ENCODE measurements at regions not wholly inside any gene's neighbourhood (a gene's known extent, or its start where the extent isn't known, plus 50 kb on each side); places are given as distances from the start of the nearest gene placed in this dataset.

DNA sequence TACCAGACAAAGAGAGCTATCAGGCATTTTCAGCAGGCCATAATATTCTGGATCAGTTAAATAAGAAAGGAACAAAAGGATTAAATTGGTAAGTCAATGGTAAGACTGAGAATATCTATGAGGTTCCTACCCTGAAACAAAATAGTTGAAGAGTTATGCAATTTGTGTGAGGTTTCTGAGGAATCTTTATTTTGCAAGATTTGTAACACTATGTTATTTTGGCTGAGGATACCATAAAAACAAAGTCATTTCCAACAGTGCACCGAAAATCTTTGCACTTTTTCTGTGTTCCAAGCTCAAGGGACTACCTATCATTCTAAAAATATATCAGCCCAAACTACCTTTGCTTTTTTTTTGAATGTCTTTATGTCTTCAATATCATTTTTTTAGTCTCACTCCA lies 383.3 kb upstream of the CITED2 start:
- Histone ChIP-seq H3K79me2 (ENCODE audit: low read depth) (no peaks in the 10 kb centered on the region), H3K27me3 (no peaks in the 10 kb centered on the region), H3K4me2 (no peak overlapping the region), H4K20me1 (ENCODE audit: low read depth) (no peaks in the 10 kb centered on the region), H3K4me3 (no peak overlapping the region), H3K36me3 (no peaks in the 10 kb centered on the region), H3K9ac (no peak overlapping the region), H3K27ac (no peak overlapping the region), H3K4me1 (peaks cover 25% of the 10 kb centered on the region), H3F3A (ENCODE audit: low read depth) (peaks cover 7% of the 10 kb centered on the region), H3K9me3 (ENCODE audit: low read depth) (no peaks in the 10 kb centered on the region), H2AFZ (replicated peaks) (no peak overlapping the region)
- peaks cover 4% of the 10 kb centered on the region for H3K9me3 Mint-ChIP-seq
- no peak for DNase-seq (ENCODE audit: low spot score)
- peaks cover 63% of the 10 kb centered on the region for H3K4me1 Mint-ChIP-seq
- H3K4me3 Mint-ChIP-seq, result no peak overlapping the region
- peaks cover 4% of the 10 kb centered on the region for H3K36me3 Mint-ChIP-seq
- H3K27ac Mint-ChIP-seq, result no peak overlapping the region
- TF ChIP-seq EZH2phosphoT487 (IDR thresholded peaks at IDR 0.05) (no peak), EZH2 (IDR thresholded peaks at IDR 0.05) (no peak)
- TF ChIP-seq, protein P1, sequence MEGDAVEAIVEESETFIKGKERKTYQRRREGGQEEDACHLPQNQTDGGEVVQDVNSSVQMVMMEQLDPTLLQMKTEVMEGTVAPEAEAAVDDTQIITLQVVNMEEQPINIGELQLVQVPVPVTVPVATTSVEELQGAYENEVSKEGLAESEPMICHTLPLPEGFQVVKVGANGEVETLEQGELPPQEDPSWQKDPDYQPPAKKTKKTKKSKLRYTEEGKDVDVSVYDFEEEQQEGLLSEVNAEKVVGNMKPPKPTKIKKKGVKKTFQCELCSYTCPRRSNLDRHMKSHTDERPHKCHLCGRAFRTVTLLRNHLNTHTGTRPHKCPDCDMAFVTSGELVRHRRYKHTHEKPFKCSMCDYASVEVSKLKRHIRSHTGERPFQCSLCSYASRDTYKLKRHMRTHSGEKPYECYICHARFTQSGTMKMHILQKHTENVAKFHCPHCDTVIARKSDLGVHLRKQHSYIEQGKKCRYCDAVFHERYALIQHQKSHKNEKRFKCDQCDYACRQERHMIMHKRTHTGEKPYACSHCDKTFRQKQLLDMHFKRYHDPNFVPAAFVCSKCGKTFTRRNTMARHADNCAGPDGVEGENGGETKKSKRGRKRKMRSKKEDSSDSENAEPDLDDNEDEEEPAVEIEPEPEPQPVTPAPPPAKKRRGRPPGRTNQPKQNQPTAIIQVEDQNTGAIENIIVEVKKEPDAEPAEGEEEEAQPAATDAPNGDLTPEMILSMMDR (IDR thresholded peaks at IDR 0.05), result no peak
- H3K27me3 Mint-ChIP-seq (ENCODE audit: insufficient read depth, low read depth), result peaks cover 4% of the 10 kb centered on the region

DNA sequence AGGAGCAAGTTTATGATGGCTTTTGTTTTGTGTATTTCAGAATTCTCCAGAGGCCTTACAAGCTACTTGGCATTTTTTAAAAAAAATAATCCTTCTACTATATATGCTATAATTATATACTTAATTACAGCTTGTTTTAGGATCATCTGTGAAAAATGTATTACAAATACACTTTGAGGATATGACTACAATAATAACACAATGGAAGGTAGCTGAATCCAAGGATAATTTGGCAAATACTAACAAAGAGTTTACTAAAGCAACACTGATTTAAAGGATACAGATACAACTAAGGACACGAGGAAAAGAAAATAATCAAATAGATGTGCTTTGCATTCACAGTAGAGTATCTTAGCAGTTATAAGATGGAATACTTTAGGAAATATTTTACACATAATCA lies 381.9 kb upstream of the CITED2 start:
- Histone ChIP-seq H3F3A (ENCODE audit: low read depth) (no peaks in the 10 kb centered on the region), H3K27ac (no peak overlapping the region), H3K9ac (no peak overlapping the region), H3K4me2 (no peak overlapping the region), H3K27me3 (no peaks in the 10 kb centered on the region), H3K9me3 (ENCODE audit: low read depth) (no peaks in the 10 kb centered on the region), H3K79me2 (ENCODE audit: low read depth) (no peaks in the 10 kb centered on the region), H2AFZ (replicated peaks) (no peak overlapping the region), H4K20me1 (ENCODE audit: low read depth) (no peaks in the 10 kb centered on the region), H3K4me1 (peaks cover 28% of the 10 kb centered on the region), H3K36me3 (no peaks in the 10 kb centered on the region), H3K4me3 (no peak overlapping the region)
- Mint-ChIP-seq H3K4me3 (no peak overlapping the region), H3K36me3 (peaks cover 4% of the 10 kb centered on the region), H3K4me1 (peaks cover 52% of the 10 kb centered on the region), H3K27me3 (ENCODE audit: insufficient read depth, low read depth) (peaks cover 4% of the 10 kb centered on the region), H3K27ac (no peak overlapping the region), H3K9me3 (peaks cover 4% of the 10 kb centered on the region)
- TF ChIP-seq EZH2phosphoT487 (IDR thresholded peaks at IDR 0.05) (no peak), EZH2 (IDR thresholded peaks at IDR 0.05) (no peak)
- TF ChIP-seq, protein P1 (IDR thresholded peaks at IDR 0.05), result no peak
- DNase-seq (ENCODE audit: low spot score), result no peak

DNA sequence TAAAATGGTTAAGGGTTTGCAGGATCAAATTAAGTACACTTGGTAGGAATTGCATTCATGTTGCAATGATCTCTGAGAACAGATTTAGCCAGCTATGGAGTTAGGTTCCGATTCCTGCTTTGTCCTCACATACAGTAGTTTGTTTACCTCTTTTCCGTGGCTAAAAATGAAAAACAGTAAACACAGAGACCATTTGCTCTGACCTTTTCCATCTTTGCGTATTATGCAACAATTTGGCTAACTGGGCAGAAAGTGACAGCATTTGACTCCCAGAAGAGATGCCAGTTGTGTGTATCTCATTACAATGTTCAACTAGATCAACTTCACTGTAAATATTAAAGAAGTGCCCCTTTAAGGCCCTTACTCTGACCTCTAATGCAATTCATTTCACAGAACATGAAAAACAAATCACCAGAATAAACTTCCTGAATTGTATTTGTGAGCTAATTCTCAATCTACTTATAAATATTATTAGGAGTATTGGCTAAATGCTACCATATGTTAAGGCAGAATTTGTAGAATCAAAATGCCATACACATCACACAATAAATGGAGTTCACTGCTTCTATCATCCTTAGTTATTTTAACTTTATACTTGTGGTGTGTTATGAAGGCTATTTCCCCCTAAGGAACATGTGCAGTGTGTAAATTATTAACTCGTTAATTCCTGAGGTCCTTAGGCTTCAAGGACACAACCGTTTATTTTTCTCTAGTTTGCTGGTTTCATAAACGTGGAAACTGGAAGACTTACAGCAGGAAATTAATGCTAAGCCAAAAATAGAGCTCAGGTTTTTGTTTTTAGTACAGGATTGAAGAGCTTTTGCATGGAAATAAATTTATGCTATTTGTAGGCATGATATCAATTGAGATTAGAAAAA lies 380.7 kb upstream of the CITED2 start:
- H3K27ac Mint-ChIP-seq, result peak overlapping the region; percentile 84
- Histone ChIP-seq H2AFZ (replicated peaks) (peak overlapping the region; percentile 52), H3F3A (ENCODE audit: low read depth) (no peaks in the 10 kb centered on the region), H3K4me1 (peaks cover 23% of the 10 kb centered on the region), H3K9ac (no peak overlapping the region), H3K4me3 (no peak overlapping the region), H3K9me3 (ENCODE audit: low read depth) (no peaks in the 10 kb centered on the region), H4K20me1 (ENCODE audit: low read depth) (no peaks in the 10 kb centered on the region), H3K4me2 (no peak overlapping the region), H3K36me3 (no peaks in the 10 kb centered on the region), H3K27me3 (no peaks in the 10 kb centered on the region), H3K27ac (no peak overlapping the region), H3K79me2 (ENCODE audit: low read depth) (no peaks in the 10 kb centered on the region)
- H3K36me3 Mint-ChIP-seq, result peaks cover 4% of the 10 kb centered on the region
- H3K4me1 Mint-ChIP-seq, result peaks cover 44% of the 10 kb centered on the region
- H3K9me3 Mint-ChIP-seq, result peaks cover 4% of the 10 kb centered on the region
- no peak for TF ChIP-seq EZH2phosphoT487 (IDR thresholded peaks at IDR 0.05)
- TF ChIP-seq, protein P1 (IDR thresholded peaks at IDR 0.05), result no peak
- no peak for TF ChIP-seq EZH2 (IDR thresholded peaks at IDR 0.05)
- DNase-seq (ENCODE audit: low spot score), result no peak
- H3K27me3 Mint-ChIP-seq (ENCODE audit: insufficient read depth, low read depth), result peaks cover 4% of the 10 kb centered on the region
- H3K4me3 Mint-ChIP-seq, result no peak overlapping the region
